ENCODE measurements at regions not wholly inside any gene's neighbourhood (a gene's known extent, or its start where the extent isn't known, plus 50 kb on each side); places are given as distances from the start of the nearest gene placed in this dataset.

- H3K9ac ChIP-seq (ENCODE audit: low read length) = peak overlapping the region; percentile 65
- H3K36me3 ChIP-seq (ENCODE audit: control insufficient read depth in 1 of 2, insufficient read depth in 2 of 2, low read depth in 1 of 2, low read length in 2 of 2) = no peaks in the 10 kb centered on the region
- no peak overlapping the region for H3K4ac ChIP-seq (ENCODE audit: low read depth in 1 of 2, low read length in 2 of 2)
These were observed 64.4 kb upstream of the TM9SF2 start for GRCh38 chr13:99436686-99437416.

GRCh38 chr13:99439048-99439447, 62.2 kb upstream of the TM9SF2 start:
- Histone ChIP-seq H3K4me3 (ENCODE audit: insufficient read depth in 1 of 2, low read depth in 1 of 2, low read length in 2 of 2) (no peak overlapping the region), H3K9me3 (ENCODE audit: control insufficient read depth, low read length) (no peaks in the 10 kb centered on the region), H3K4me2 (ENCODE audit: low read length, poor library complexity, severe bottlenecking) (no peak overlapping the region), H2AK5ac (ENCODE audit: low read length, severe bottlenecking) (no peak overlapping the region), H3K27me3 (ENCODE audit: control insufficient read depth in 1 of 2, insufficient read depth in 1 of 2, low read length in 2 of 2) (peaks cover 18 to 24% of the 10 kb centered on the region in 2 experiments), H3K9ac (ENCODE audit: low read length) (no peak overlapping the region), H3K79me1 (replicated peaks; ENCODE audit: low read length, poor library complexity, severe bottlenecking) (no peaks in the 10 kb centered on the region), H2AFZ (ENCODE audit: low read depth, low read length) (no peak overlapping the region), H3K4ac (ENCODE audit: low read depth in 1 of 2, low read length in 2 of 2) (no peak overlapping the region), H4K8ac (ENCODE audit: low read length) (no peak overlapping the region), H2BK12ac (ENCODE audit: low read length in 2 of 2) (no peak overlapping the region), H2BK5ac (ENCODE audit: low read depth, low read length, poor library complexity, severe bottlenecking) (no peak overlapping the region), H2BK15ac (ENCODE audit: low read depth, poor library complexity, severe bottlenecking) (no peak overlapping the region), H2BK120ac (ENCODE audit: low read depth, low read length) (no peak overlapping the region), H3K18ac (ENCODE audit: low read depth in 1 of 2, low read length in 2 of 2) (no peak overlapping the region), H3K23ac (ENCODE audit: low read length in 2 of 2) (no peak overlapping the region), H3K4me1 (ENCODE audit: control insufficient read depth, insufficient read depth, low read depth, low read length) (peaks cover 2% of the 10 kb centered on the region), H4K91ac (ENCODE audit: low read length) (no peak overlapping the region), H3K14ac (ENCODE audit: low read length in 2 of 2) (peak overlapping the region in 1 of 2 experiments; percentile 36), H3K36me3 (ENCODE audit: control insufficient read depth in 1 of 2, insufficient read depth in 2 of 2, low read depth in 1 of 2, low read length in 2 of 2) (no peaks in the 10 kb centered on the region), H3K27ac (ENCODE audit: low read length, poor library complexity, severe bottlenecking) (no peak overlapping the region)
- DNase-seq = no peak
- WGBS = 77% methylated on average over 7 of the region's 7 CpGs

More at GRCh38 chr13:99436686-99437416, 64.4 kb upstream of the TM9SF2 start:
- Histone ChIP-seq H4K91ac (ENCODE audit: low read length) (no peak overlapping the region), H2AK5ac (ENCODE audit: low read length, severe bottlenecking) (no peak overlapping the region), H3K18ac (ENCODE audit: low read depth in 1 of 2, low read length in 2 of 2) (no peak overlapping the region), H2AFZ (ENCODE audit: low read depth, low read length) (no peak overlapping the region), H3K9me3 (ENCODE audit: control insufficient read depth, low read length) (no peaks in the 10 kb centered on the region), H3K4me3 (ENCODE audit: insufficient read depth in 1 of 2, low read depth in 1 of 2, low read length in 2 of 2) (peak overlapping the region in 1 of 2 experiments; percentile 54), H3K4me1 (ENCODE audit: control insufficient read depth, insufficient read depth, low read depth, low read length) (peaks cover 10% of the 10 kb centered on the region), H3K27me3 (ENCODE audit: control insufficient read depth in 1 of 2, insufficient read depth in 1 of 2, low read length in 2 of 2) (peaks cover 18 to 24% of the 10 kb centered on the region in 2 experiments), H4K8ac (ENCODE audit: low read length) (no peak overlapping the region), H3K4me2 (ENCODE audit: low read length, poor library complexity, severe bottlenecking) (peak overlapping the region; percentile 20), H3K27ac (ENCODE audit: low read length, poor library complexity, severe bottlenecking) (no peak overlapping the region), H2BK15ac (ENCODE audit: low read depth, poor library complexity, severe bottlenecking) (no peak overlapping the region), H2BK5ac (ENCODE audit: low read depth, low read length, poor library complexity, severe bottlenecking) (no peak overlapping the region), H2BK120ac (ENCODE audit: low read depth, low read length) (no peak overlapping the region), H3K23ac (ENCODE audit: low read length in 2 of 2) (no peak overlapping the region), H3K79me1 (replicated peaks; ENCODE audit: low read length, poor library complexity, severe bottlenecking) (no peaks in the 10 kb centered on the region), H2BK12ac (ENCODE audit: low read length in 2 of 2) (no peak overlapping the region), H3K14ac (ENCODE audit: low read length in 2 of 2) (no peak overlapping the region)
- DNase-seq = peak; percentile 83
- WGBS = 19% methylated on average over 26 of the region's 27 CpGs

GRCh38 chr13:99439850-99440604, 61.2 kb upstream of the TM9SF2 start:
- no peaks in the 10 kb centered on the region for H3K36me3 ChIP-seq (ENCODE audit: control insufficient read depth in 1 of 2, insufficient read depth in 2 of 2, low read depth in 1 of 2, low read length in 2 of 2)
- no peaks in the 10 kb centered on the region for H3K79me1 ChIP-seq (replicated peaks; ENCODE audit: low read length, poor library complexity, severe bottlenecking)
- peaks cover 2% of the 10 kb centered on the region for H3K4me1 ChIP-seq (ENCODE audit: control insufficient read depth, insufficient read depth, low read depth, low read length)
- no peak overlapping the region for H2AK5ac ChIP-seq (ENCODE audit: low read length, severe bottlenecking)
- H3K4ac ChIP-seq (ENCODE audit: low read depth in 1 of 2, low read length in 2 of 2) = no peak overlapping the region
- H2BK15ac ChIP-seq (ENCODE audit: low read depth, poor library complexity, severe bottlenecking) = no peak overlapping the region
- no peak for DNase-seq
- no peak overlapping the region for H3K23ac ChIP-seq (ENCODE audit: low read length in 2 of 2)
- H3K9ac ChIP-seq (ENCODE audit: low read length) = no peak overlapping the region
- no peak overlapping the region for H3K14ac ChIP-seq (ENCODE audit: low read length in 2 of 2)
- no peak overlapping the region for H3K27ac ChIP-seq (ENCODE audit: low read length, poor library complexity, severe bottlenecking)
- H3K9me3 ChIP-seq (ENCODE audit: control insufficient read depth, low read length) = no peaks in the 10 kb centered on the region
- H2BK5ac ChIP-seq (ENCODE audit: low read depth, low read length, poor library complexity, severe bottlenecking) = no peak overlapping the region
- no peak overlapping the region for H3K4me2 ChIP-seq (ENCODE audit: low read length, poor library complexity, severe bottlenecking)
- peaks cover 18 to 24% of the 10 kb centered on the region in 2 experiments for H3K27me3 ChIP-seq (ENCODE audit: control insufficient read depth in 1 of 2, insufficient read depth in 1 of 2, low read length in 2 of 2)
- no peak overlapping the region for H3K4me3 ChIP-seq (ENCODE audit: insufficient read depth in 1 of 2, low read depth in 1 of 2, low read length in 2 of 2)
- no peak overlapping the region for H2BK12ac ChIP-seq (ENCODE audit: low read length in 2 of 2)
- H4K8ac ChIP-seq (ENCODE audit: low read length) = no peak overlapping the region
- H3K18ac ChIP-seq (ENCODE audit: low read depth in 1 of 2, low read length in 2 of 2) = no peak overlapping the region
- no peak overlapping the region for H2BK120ac ChIP-seq (ENCODE audit: low read depth, low read length)
- no peak overlapping the region for H4K91ac ChIP-seq (ENCODE audit: low read length)
- no peak overlapping the region for H2AFZ ChIP-seq (ENCODE audit: low read depth, low read length)
- WGBS = 80% methylated on average over 11 of the region's 11 CpGs

GRCh38 chr13:99442273-99442895, 58.9 kb upstream of the TM9SF2 start:
- no peak overlapping the region for H4K91ac ChIP-seq (ENCODE audit: low read length)
- no peaks in the 10 kb centered on the region for H3K9me3 ChIP-seq (ENCODE audit: control insufficient read depth, low read length)
- no peak overlapping the region for H3K14ac ChIP-seq (ENCODE audit: low read length in 2 of 2)
- no peak overlapping the region for H3K18ac ChIP-seq (ENCODE audit: low read depth in 1 of 2, low read length in 2 of 2)
- no peak overlapping the region for H3K4ac ChIP-seq (ENCODE audit: low read depth in 1 of 2, low read length in 2 of 2)
- H4K8ac ChIP-seq (ENCODE audit: low read length) = no peak overlapping the region
- no peaks in the 10 kb centered on the region for H3K36me3 ChIP-seq (ENCODE audit: control insufficient read depth in 1 of 2, insufficient read depth in 2 of 2, low read depth in 1 of 2, low read length in 2 of 2)
- no peak overlapping the region for H2BK12ac ChIP-seq (ENCODE audit: low read length in 2 of 2)
- H2BK120ac ChIP-seq (ENCODE audit: low read depth, low read length) = no peak overlapping the region
- H3K79me1 ChIP-seq (replicated peaks; ENCODE audit: low read length, poor library complexity, severe bottlenecking) = no peaks in the 10 kb centered on the region
- no peak overlapping the region for H2AK5ac ChIP-seq (ENCODE audit: low read length, severe bottlenecking)
- no peak overlapping the region for H2BK5ac ChIP-seq (ENCODE audit: low read depth, low read length, poor library complexity, severe bottlenecking)
- H3K23ac ChIP-seq (ENCODE audit: low read length in 2 of 2) = no peak overlapping the region
- no peak overlapping the region for H2BK15ac ChIP-seq (ENCODE audit: low read depth, poor library complexity, severe bottlenecking)
- WGBS = 66% methylated on average over 6 of the region's 7 CpGs
- H2AFZ ChIP-seq (ENCODE audit: low read depth, low read length) = no peak overlapping the region
- peak; percentile 51 for DNase-seq
- H3K4me3 ChIP-seq (ENCODE audit: insufficient read depth in 1 of 2, low read depth in 1 of 2, low read length in 2 of 2) = no peak overlapping the region
- peaks cover 18 to 24% of the 10 kb centered on the region in 2 experiments for H3K27me3 ChIP-seq (ENCODE audit: control insufficient read depth in 1 of 2, insufficient read depth in 1 of 2, low read length in 2 of 2)
- H3K4me1 ChIP-seq (ENCODE audit: control insufficient read depth, insufficient read depth, low read depth, low read length) = no peaks in the 10 kb centered on the region
- no peak overlapping the region for H3K27ac ChIP-seq (ENCODE audit: low read length, poor library complexity, severe bottlenecking)
- no peak overlapping the region for H3K4me2 ChIP-seq (ENCODE audit: low read length, poor library complexity, severe bottlenecking)
- H3K9ac ChIP-seq (ENCODE audit: low read length) = no peak overlapping the region
